ENCODE measurements at regions not wholly inside any gene's neighbourhood (a gene's known extent, or its start where the extent isn't known, plus 50 kb on each side); places are given as distances from the start of the nearest gene placed in this dataset.

- no peak overlapping the region for H3K4me2 ChIP-seq
- H3K27me3 ChIP-seq = no peaks in the 10 kb centered on the region
- Mint-ChIP-seq H3K4me3 (no peak overlapping the region), H3K27me3 (ENCODE audit: insufficient read depth, low read depth) (no peaks in the 10 kb centered on the region), H3K9me3 (no peaks in the 10 kb centered on the region), H3K27ac (no peak overlapping the region), H3K36me3 (no peaks in the 10 kb centered on the region), H3K4me1 (peaks cover 43% of the 10 kb centered on the region)
- peaks cover 34% of the 10 kb centered on the region for H3K4me1 ChIP-seq
- H3K9me3 ChIP-seq (ENCODE audit: low read depth) = no peaks in the 10 kb centered on the region
- no peak overlapping the region for H2AFZ ChIP-seq (replicated peaks)
- H3K9ac ChIP-seq = no peak overlapping the region
- H4K20me1 ChIP-seq (ENCODE audit: low read depth) = peaks cover 49% of the 10 kb centered on the region
- DNase-seq (ENCODE audit: low spot score) = peak; percentile 7
- H3K79me2 ChIP-seq (ENCODE audit: low read depth) = no peaks in the 10 kb centered on the region
- TF ChIP-seq EZH2phosphoT487 (IDR thresholded peaks at IDR 0.05) (no peak), EZH2 (IDR thresholded peaks at IDR 0.05) (no peak), CTCF (IDR thresholded peaks at IDR 0.05) (no peak)
- H3K27ac ChIP-seq = no peak overlapping the region
- no peaks in the 10 kb centered on the region for H3K36me3 ChIP-seq
- no peak overlapping the region for H3K4me3 ChIP-seq
- peaks cover 4% of the 10 kb centered on the region for H3F3A ChIP-seq (ENCODE audit: low read depth)
These were observed 296.0 kb downstream of the MEX3B start for GRCh38 chr15:81749716-81750375.

DNA sequence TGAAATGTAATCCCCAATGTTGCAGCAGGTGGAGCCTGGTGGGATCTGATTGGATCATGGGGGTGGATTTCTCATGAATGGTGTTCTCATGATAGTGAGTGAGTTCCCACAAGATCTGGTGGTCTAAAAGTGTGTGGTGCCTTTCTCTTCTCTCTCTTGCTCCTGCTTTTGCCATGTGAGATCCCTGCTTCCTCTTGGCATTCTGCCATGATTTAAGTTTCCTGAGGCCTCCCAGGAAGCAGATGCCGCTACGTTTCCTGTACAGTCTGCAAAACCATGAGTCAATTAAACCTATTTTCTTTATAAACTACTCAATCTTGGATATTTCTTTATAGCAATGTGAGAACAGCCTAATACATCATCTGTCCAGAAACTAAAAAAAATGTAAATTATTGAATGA is 298.3 kb downstream of the MEX3B start:
- no peak overlapping the region for H3K27ac Mint-ChIP-seq
- Histone ChIP-seq H3K4me1 (peaks cover 20% of the 10 kb centered on the region), H2AFZ (replicated peaks) (no peak overlapping the region), H3K36me3 (no peaks in the 10 kb centered on the region), H3K4me2 (no peak overlapping the region), H3K27ac (no peak overlapping the region), H3F3A (ENCODE audit: low read depth) (no peaks in the 10 kb centered on the region), H3K27me3 (no peaks in the 10 kb centered on the region), H3K4me3 (no peak overlapping the region), H3K9me3 (ENCODE audit: low read depth) (no peaks in the 10 kb centered on the region), H3K9ac (no peak overlapping the region), H4K20me1 (ENCODE audit: low read depth) (peaks cover 26% of the 10 kb centered on the region), H3K79me2 (ENCODE audit: low read depth) (peaks cover 4% of the 10 kb centered on the region)
- TF ChIP-seq EZH2phosphoT487 (IDR thresholded peaks at IDR 0.05) (no peak), CTCF (IDR thresholded peaks at IDR 0.05) (no peak), EZH2 (IDR thresholded peaks at IDR 0.05) (no peak)
- H3K4me3 Mint-ChIP-seq = no peak overlapping the region
- no peaks in the 10 kb centered on the region for H3K9me3 Mint-ChIP-seq
- no peaks in the 10 kb centered on the region for H3K27me3 Mint-ChIP-seq (ENCODE audit: insufficient read depth, low read depth)
- peaks cover 22% of the 10 kb centered on the region for H3K4me1 Mint-ChIP-seq
- no peaks in the 10 kb centered on the region for H3K36me3 Mint-ChIP-seq
- DNase-seq (ENCODE audit: low spot score) = no peak

DNA sequence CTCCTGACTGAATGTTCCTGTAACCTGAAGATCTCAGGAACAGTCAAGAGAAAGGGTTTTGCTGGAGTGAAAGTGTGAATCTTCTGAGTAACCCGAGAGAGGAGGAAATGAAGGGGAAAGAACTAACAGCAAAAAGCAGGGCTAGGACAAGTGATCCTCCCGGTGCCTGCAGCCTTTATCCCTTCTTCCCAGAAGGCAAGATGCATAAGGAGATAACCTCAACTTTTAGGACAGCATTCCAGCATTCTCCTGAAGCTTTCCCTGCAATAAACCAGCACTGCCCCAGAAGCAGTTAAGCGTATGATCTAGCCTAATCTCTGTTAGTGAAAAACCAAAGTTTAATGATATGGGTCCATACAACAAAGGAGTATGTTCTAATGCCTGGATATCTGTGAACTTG is 298.8 kb downstream of the MEX3B start:
- Histone ChIP-seq H3K9ac (no peak overlapping the region), H4K20me1 (ENCODE audit: low read depth) (peaks cover 22% of the 10 kb centered on the region), H3K4me3 (no peak overlapping the region), H3K36me3 (no peaks in the 10 kb centered on the region), H3K27ac (no peak overlapping the region), H2AFZ (replicated peaks) (no peak overlapping the region), H3K79me2 (ENCODE audit: low read depth) (peaks cover 6% of the 10 kb centered on the region), H3K9me3 (ENCODE audit: low read depth) (no peaks in the 10 kb centered on the region), H3K4me1 (peaks cover 17% of the 10 kb centered on the region), H3K27me3 (no peaks in the 10 kb centered on the region), H3F3A (ENCODE audit: low read depth) (no peaks in the 10 kb centered on the region), H3K4me2 (no peak overlapping the region)
- no peak for DNase-seq (ENCODE audit: low spot score)
- Mint-ChIP-seq H3K27me3 (ENCODE audit: insufficient read depth, low read depth) (no peaks in the 10 kb centered on the region), H3K4me1 (peaks cover 18% of the 10 kb centered on the region), H3K36me3 (no peaks in the 10 kb centered on the region), H3K9me3 (no peaks in the 10 kb centered on the region), H3K27ac (no peak overlapping the region), H3K4me3 (no peak overlapping the region)
- TF ChIP-seq EZH2phosphoT487 (IDR thresholded peaks at IDR 0.05) (no peak), CTCF (IDR thresholded peaks at IDR 0.05) (no peak), EZH2 (IDR thresholded peaks at IDR 0.05) (no peak)

All from neural progenitor cell (in vitro differentiated cells).